Spleen (tissue), 7 donors: ENCODE measurements at regions not wholly inside any gene's neighbourhood (a gene's known extent, or its start where the extent isn't known, plus 50 kb on each side); places are given as distances from the start of the nearest gene placed in this dataset.

Source experiments
- POLR2A ChIP-seq, 3 donors: fragments of 450-650 bp; IDR thresholded peaks; one replicate each; pipeline ENCODE4 v1.5.1; 2017; ENCODE audit warnings: antibody characterized with exemption in 3 of 3, mild to moderate bottlenecking in 1 of 3
- POLR2AphosphoS5 ChIP-seq, 3 donors: sonication (generic); formaldehyde crosslinking; IDR thresholded peaks; one replicate each; pipeline ENCODE4 v1.5.1; 2017; ENCODE audit warnings: antibody characterized with exemption in 3 of 3
- TF ChIP-seq, protein P1 (sequence below), 11 experiments: fragments of 200-600 bp in 7 of 11; fragments of 450-650 bp in 4 of 11; sonication (generic) in 4 of 11; IDR thresholded peaks in 8 of 11; conservative IDR thresholded peaks in 3 of 11; 1 replicate in 7 of 11; 2 replicates in 4 of 11; pipeline versions ENCODE4 v1.4.0 to v1.8.0; 2016 to 2021; ENCODE audit warnings: antibody characterized with exemption in 11 of 11, inconsistent platforms in 4 of 11, mild to moderate bottlenecking in 1 of 11
- donor health status: DM: no; HTN: no; CAD: no; lungs with moderate emphysema.
- donor health status: DM: no; HTN: no; CAD: no.
- donor health status: DM: no; HTN: no; CAD: no.

DNA sequence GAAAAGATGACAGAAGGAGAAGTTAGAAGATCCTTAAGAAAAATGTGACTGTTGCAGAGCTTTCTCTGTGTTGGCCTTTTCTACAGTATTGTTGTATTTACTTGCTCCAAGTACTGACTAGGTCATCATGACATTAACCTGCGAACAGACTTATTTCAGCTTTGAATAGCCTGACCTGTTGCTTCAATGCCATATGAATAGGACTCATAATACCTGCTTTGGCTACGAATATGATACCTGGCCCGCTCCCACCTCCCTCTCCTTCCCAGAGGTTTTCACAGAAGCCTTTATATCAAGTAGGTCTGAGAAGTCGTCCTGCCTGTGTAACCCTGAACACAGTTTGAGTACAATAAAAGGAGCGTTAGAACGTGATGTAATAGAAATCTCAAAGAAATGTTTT lies 169.6 kb upstream of the PGR start:
- TF ChIP-seq, protein P1, sequence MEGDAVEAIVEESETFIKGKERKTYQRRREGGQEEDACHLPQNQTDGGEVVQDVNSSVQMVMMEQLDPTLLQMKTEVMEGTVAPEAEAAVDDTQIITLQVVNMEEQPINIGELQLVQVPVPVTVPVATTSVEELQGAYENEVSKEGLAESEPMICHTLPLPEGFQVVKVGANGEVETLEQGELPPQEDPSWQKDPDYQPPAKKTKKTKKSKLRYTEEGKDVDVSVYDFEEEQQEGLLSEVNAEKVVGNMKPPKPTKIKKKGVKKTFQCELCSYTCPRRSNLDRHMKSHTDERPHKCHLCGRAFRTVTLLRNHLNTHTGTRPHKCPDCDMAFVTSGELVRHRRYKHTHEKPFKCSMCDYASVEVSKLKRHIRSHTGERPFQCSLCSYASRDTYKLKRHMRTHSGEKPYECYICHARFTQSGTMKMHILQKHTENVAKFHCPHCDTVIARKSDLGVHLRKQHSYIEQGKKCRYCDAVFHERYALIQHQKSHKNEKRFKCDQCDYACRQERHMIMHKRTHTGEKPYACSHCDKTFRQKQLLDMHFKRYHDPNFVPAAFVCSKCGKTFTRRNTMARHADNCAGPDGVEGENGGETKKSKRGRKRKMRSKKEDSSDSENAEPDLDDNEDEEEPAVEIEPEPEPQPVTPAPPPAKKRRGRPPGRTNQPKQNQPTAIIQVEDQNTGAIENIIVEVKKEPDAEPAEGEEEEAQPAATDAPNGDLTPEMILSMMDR (IDR thresholded peaks at IDR 0.05 in 8 of 11, conservative IDR thresholded peaks at IDR 0.05 in 3 of 11), result no peak
- TF ChIP-seq POLR2A (IDR thresholded peaks at IDR 0.05) (no peak), POLR2AphosphoS5 (IDR thresholded peaks at IDR 0.05) (no peak)
